SK-N-SH (cell line): ENCODE measurements at regions not wholly inside any gene's neighbourhood (a gene's known extent, or its start where the extent isn't known, plus 50 kb on each side); places are given as distances from the start of the nearest gene placed in this dataset.

Experiments used
- CTCF ChIA-PET: fragments of 300-600, 350-600 bp; formaldehyde crosslinking; extraction: SDS; loops from one replicate; lab custom pipeline; 2021; lab: Yijun Ruan, JAX
- POLR2A ChIA-PET: fragments of 350-600 bp; sonication (Branson Sonifier 250); formaldehyde crosslinking; extraction: SDS; loops from one replicate; lab custom pipeline; 2020; ENCODE audit warnings: antibody characterized with exemption, inconsistent platforms; lab: Yijun Ruan, JAX
- DNase-seq: peaks from one replicate; pipeline ENCODE4 v3.0.0; 2012
- H2AFZ ChIP-seq: fragments of 200-600 bp; sonication (generic); 2 replicates; pipeline ENCODE4 v1.8.1; 2016; ENCODE audit warnings: antibody characterized with exemption, mild to moderate bottlenecking, low read depth
- H3F3A ChIP-seq: fragments of 200-600 bp; sonication (generic); replicated peaks from 2 replicates; pipeline ENCODE3; 2016; ENCODE audit warnings: antibody characterized with exemption, mild to moderate bottlenecking; ENCODE audit not compliant: insufficient read depth
- H3K27ac ChIP-seq, 2 experiments: fragments of 200-500 bp in 1 of 2; fragments of 200-600 bp in 1 of 2; sonication (Bioruptor generic) in 1 of 2; sonication (generic), shearing (Covaris generic) in 1 of 2; 2 replicates each; pipeline versions ENCODE4 v1.5.1 to v1.6.1; 2014 to 2016; ENCODE audit warnings: low read depth in 2 of 2, inconsistent platforms in 1 of 2, low read length in 1 of 2, mild to moderate bottlenecking in 1 of 2, mixed read lengths in 1 of 2
- H3K27me3 ChIP-seq: fragments of 200-600 bp; sonication (generic), shearing (Covaris generic); 2 replicates; pipeline ENCODE4 v1.6.1; 2016; ENCODE audit warnings: mixed run types; ENCODE audit not compliant: insufficient read depth
- H3K36me3 ChIP-seq, 2 experiments: fragments of 200-500 bp in 1 of 2; fragments of 200-600 bp in 1 of 2; sonication (Bioruptor generic) in 1 of 2; sonication (generic) in 1 of 2; replicated peaks in 1 of 2; 2 replicates each; pipeline versions ENCODE3 to v1.5.1; 2014 to 2016; ENCODE audit warnings: low read length in 1 of 2, mild to moderate bottlenecking in 1 of 2; ENCODE audit not compliant: insufficient read depth in 2 of 2, control insufficient read depth in 1 of 2
- H3K4me1 ChIP-seq, 2 experiments: fragments of 200-500 bp in 1 of 2; fragments of 200-600 bp in 1 of 2; sonication (Bioruptor generic) in 1 of 2; sonication (generic), shearing (Covaris generic) in 1 of 2; 2 replicates each; pipeline versions ENCODE4 v1.5.1 to v1.6.1; 2014 to 2016; ENCODE audit warnings: low read depth in 1 of 2, low read length in 1 of 2, mixed run types in 1 of 2; ENCODE audit not compliant: insufficient read depth in 2 of 2, control insufficient read depth in 1 of 2
- H3K4me2 ChIP-seq: fragments of 200-600 bp; sonication (generic), shearing (Covaris generic); 2 replicates; pipeline ENCODE4 v1.6.1; 2017; ENCODE audit warnings: mixed run types
- H3K4me3 ChIP-seq, 2 experiments: fragments of 200-500 bp in 1 of 2; fragments of 200-600 bp in 1 of 2; sonication (Bioruptor generic) in 1 of 2; sonication (generic), shearing (Covaris generic) in 1 of 2; 2 replicates each; pipeline versions ENCODE4 v1.5.1 to v1.8.1; 2014 to 2016; ENCODE audit warnings: low read depth in 2 of 2, inconsistent platforms in 1 of 2, low read length in 1 of 2, mild to moderate bottlenecking in 1 of 2, mixed read lengths in 1 of 2, moderate library complexity in 1 of 2
- H3K79me2 ChIP-seq: fragments of 200-600 bp; sonication (generic); 2 replicates; pipeline ENCODE4 v1.8.1; 2017; ENCODE audit warnings: mild to moderate bottlenecking; ENCODE audit not compliant: insufficient read depth
- H3K9ac ChIP-seq: fragments of 200-600 bp; sonication (generic); 2 replicates; pipeline ENCODE4 v1.6.1; 2017; ENCODE audit warnings: mixed run types
- H3K9me2 ChIP-seq: fragments of 200-600 bp; sonication (generic); 2 replicates; pipeline ENCODE4 v1.6.1; 2017; ENCODE audit warnings: mixed run types
- H3K9me3 ChIP-seq: fragments of 200-600 bp; sonication (generic); 2 replicates; pipeline ENCODE4 v1.6.1; 2017; ENCODE audit warnings: mixed run types, mild to moderate bottlenecking, moderate library complexity
- H4K20me1 ChIP-seq: fragments of 200-600 bp; sonication (generic); 2 replicates; pipeline ENCODE4 v1.6.1; 2017; ENCODE audit warnings: mild to moderate bottlenecking, mixed run types; ENCODE audit not compliant: insufficient read depth
- CHD2 ChIP-seq: fragments of 150-350 bp; IDR thresholded peaks from 2 replicates; pipeline ENCODE4 v1.6.1; 2018; ENCODE audit warnings: low read length; ENCODE audit not compliant: partially characterized antibody
- FOSL2 ChIP-seq: IDR thresholded peaks from 2 replicates; pipeline ENCODE4 v1.4.0; 2012; ENCODE audit warnings: low read depth, mild to moderate bottlenecking, moderate library complexity, borderline replicate concordance
- FOXJ3 ChIP-seq: sonication (generic); formaldehyde crosslinking; IDR thresholded peaks from 2 replicates; pipeline ENCODE4 v1.5.1; 2020; ENCODE audit warnings: mild to moderate bottlenecking, missing genetic modification reagents
- FOXM1 ChIP-seq: IDR thresholded peaks from 2 replicates; pipeline ENCODE4 v1.4.0; 2012; ENCODE audit warnings: low read depth, mild to moderate bottlenecking
- JUND ChIP-seq: IDR thresholded peaks from 2 replicates; pipeline ENCODE4 v1.4.0; 2012
- MEF2A ChIP-seq: IDR thresholded peaks from 2 replicates; pipeline ENCODE4 v1.4.0; 2012; ENCODE audit warnings: low read depth, borderline replicate concordance
- MXI1 ChIP-seq: IDR thresholded peaks from 2 replicates; pipeline ENCODE4 v1.6.1; 2012; ENCODE audit warnings: mild to moderate bottlenecking, low read depth, low read length, improper control_type of control experiment
- NFIC ChIP-seq: IDR thresholded peaks from 2 replicates; pipeline ENCODE4 v1.4.0; 2012; ENCODE audit warnings: borderline replicate concordance
- POLR2AphosphoS5 ChIP-seq: IDR thresholded peaks from 2 replicates; pipeline ENCODE4 v1.6.1; 2012; ENCODE audit warnings: low read depth, low read length
- RAD21 ChIP-seq: IDR thresholded peaks from 2 replicates; pipeline ENCODE4 v1.6.1; 2012; ENCODE audit warnings: mild to moderate bottlenecking, low read length
- RCOR1 ChIP-seq: fragments of 150-350 bp; IDR thresholded peaks from 2 replicates; pipeline ENCODE4 v1.6.1; 2017; ENCODE audit warnings: antibody characterized with exemption, low read length
- RFX5 ChIP-seq: IDR thresholded peaks from 2 replicates; pipeline ENCODE4 v1.6.1; 2012; ENCODE audit warnings: mild to moderate bottlenecking, improper control_type of control experiment, low read length
- RXRA ChIP-seq: IDR thresholded peaks from 2 replicates; pipeline ENCODE4 v1.4.0; 2012; ENCODE audit warnings: low read depth, mild to moderate bottlenecking, borderline replicate concordance
- SMC3 ChIP-seq: IDR thresholded peaks from 2 replicates; pipeline ENCODE4 v1.6.1; 2012; ENCODE audit warnings: low read depth, low read length, improper control_type of control experiment
- YY1 ChIP-seq: IDR thresholded peaks from 2 replicates; pipeline ENCODE4 v1.4.0; 2012; ENCODE audit warnings: low read depth, mild to moderate bottlenecking
- WGBS: methylation state at CpG from one replicate; pipeline ENCODE4 v1.1.6; 2017; ENCODE audit warnings: low lambda C conversion rate; 5-methylcytosine and 5-hydroxymethylcytosine counted together
- TF ChIP-seq, protein P1 (sequence below): fragments of 200-600 bp; sonication (generic); IDR thresholded peaks from 2 replicates; pipeline ENCODE4 v1.6.1; 2017; ENCODE audit warnings: antibody characterized with exemption, mild to moderate bottlenecking, moderate library complexity
- TF ChIP-seq, protein P2 (sequence below): IDR thresholded peaks from 2 replicates; pipeline ENCODE4 v1.4.0; 2012; ENCODE audit warnings: low read depth, borderline replicate concordance
- TF ChIP-seq, protein P3 (sequence below): IDR thresholded peaks from 2 replicates; pipeline ENCODE4 v1.6.1; 2012; ENCODE audit warnings: mild to moderate bottlenecking, low read depth, low read length, moderate library complexity
- TF ChIP-seq, protein P4 (sequence below): IDR thresholded peaks from 2 replicates; pipeline ENCODE4; 2012
- TF ChIP-seq, protein P5 (sequence below): fragments of 150-350 bp; IDR thresholded peaks from 2 replicates; pipeline ENCODE4 v1.6.1; 2016; ENCODE audit warnings: mild to moderate bottlenecking, low read depth, low read length

DNA sequence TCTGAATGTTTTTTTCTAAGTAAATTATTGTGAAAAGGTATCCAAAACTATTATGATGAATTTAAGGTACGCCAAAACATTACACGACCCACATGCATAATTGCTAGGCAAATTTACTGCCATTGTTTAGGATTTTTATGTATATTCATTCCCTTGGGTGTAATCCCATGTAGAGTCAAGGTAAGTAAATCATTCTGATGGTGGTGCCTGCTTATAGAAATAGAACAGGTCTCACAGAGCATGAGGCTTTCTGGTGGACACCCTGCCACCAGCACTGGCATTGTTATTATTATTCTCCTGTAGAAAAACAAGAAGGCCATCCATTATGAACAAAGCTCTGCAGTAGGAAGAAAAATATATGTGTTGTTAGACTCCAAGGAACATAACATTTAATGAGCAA, 111.7 kb upstream of the ZNF804B start:
- Histone ChIP-seq H3K36me3 (no peaks in the 10 kb centered on the region), H3F3A (no peaks in the 10 kb centered on the region), H3K4me3 (no peak overlapping the region), H3K9me2 (no peaks in the 10 kb centered on the region), H2AFZ (no peak overlapping the region), H3K4me1 (no peaks in the 10 kb centered on the region), H3K9ac (no peak overlapping the region), H4K20me1 (no peaks in the 10 kb centered on the region), H3K27me3 (no peaks in the 10 kb centered on the region), H3K4me2 (no peak overlapping the region), H3K9me3 (no peaks in the 10 kb centered on the region), H3K79me2 (no peaks in the 10 kb centered on the region), H3K27ac (no peak overlapping the region)
- TF ChIP-seq JUND (no peak), NFIC (no peak), SMC3 (no peak)
- WGBS = 15% methylated on average over 2 of the region's 2 CpGs
- POLR2A ChIA-PET = no interaction called here
- no peak for DNase-seq
- CTCF ChIA-PET = no interaction called here

DNA sequence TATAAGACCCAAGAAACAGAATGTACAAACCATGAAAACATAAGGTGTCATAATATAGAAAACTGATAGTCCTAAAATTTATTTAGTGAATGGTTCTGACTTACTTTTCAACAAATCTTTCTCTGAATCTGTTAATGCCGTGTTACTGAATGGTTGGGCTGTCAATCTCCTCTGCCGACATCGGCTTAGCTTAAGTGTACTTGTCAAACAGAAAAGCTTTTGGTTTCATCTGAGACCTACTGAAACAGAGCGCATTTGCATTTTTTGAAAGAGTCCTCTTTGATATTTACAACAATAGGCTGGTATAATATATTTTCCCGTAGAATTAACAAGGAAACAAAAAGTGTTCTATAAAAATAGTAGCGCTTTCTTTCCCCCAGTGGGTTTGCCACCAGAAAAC, 120.9 kb upstream of the ZNF804B start:
- ChIA-PET POLR2A (no interaction called here), CTCF (interaction anchor here (1.5 kb wide), 1 partner anchor 27 kb away, joined by 3 read pairs; no protein-coding TSS in a partner anchor)
- Histone ChIP-seq H3K27ac (no peak overlapping the region), H3K36me3 (no peaks in the 10 kb centered on the region), H3K4me3 (no peak overlapping the region), H3K9me3 (no peaks in the 10 kb centered on the region), H3K4me1 (no peaks in the 10 kb centered on the region), H4K20me1 (no peaks in the 10 kb centered on the region), H3K9me2 (no peaks in the 10 kb centered on the region; the same call in 1 of the 2 replicates), H3K4me2 (no peak overlapping the region), H3K79me2 (no peaks in the 10 kb centered on the region), H3K27me3 (no peaks in the 10 kb centered on the region), H3F3A (no peaks in the 10 kb centered on the region), H2AFZ (no peak overlapping the region), H3K9ac (no peak overlapping the region)
- TF ChIP-seq RCOR1 = no peak
- TF ChIP-seq FOXM1 = no peak
- TF ChIP-seq, protein P1, sequence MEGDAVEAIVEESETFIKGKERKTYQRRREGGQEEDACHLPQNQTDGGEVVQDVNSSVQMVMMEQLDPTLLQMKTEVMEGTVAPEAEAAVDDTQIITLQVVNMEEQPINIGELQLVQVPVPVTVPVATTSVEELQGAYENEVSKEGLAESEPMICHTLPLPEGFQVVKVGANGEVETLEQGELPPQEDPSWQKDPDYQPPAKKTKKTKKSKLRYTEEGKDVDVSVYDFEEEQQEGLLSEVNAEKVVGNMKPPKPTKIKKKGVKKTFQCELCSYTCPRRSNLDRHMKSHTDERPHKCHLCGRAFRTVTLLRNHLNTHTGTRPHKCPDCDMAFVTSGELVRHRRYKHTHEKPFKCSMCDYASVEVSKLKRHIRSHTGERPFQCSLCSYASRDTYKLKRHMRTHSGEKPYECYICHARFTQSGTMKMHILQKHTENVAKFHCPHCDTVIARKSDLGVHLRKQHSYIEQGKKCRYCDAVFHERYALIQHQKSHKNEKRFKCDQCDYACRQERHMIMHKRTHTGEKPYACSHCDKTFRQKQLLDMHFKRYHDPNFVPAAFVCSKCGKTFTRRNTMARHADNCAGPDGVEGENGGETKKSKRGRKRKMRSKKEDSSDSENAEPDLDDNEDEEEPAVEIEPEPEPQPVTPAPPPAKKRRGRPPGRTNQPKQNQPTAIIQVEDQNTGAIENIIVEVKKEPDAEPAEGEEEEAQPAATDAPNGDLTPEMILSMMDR = no peak
- TF ChIP-seq, protein P2, sequence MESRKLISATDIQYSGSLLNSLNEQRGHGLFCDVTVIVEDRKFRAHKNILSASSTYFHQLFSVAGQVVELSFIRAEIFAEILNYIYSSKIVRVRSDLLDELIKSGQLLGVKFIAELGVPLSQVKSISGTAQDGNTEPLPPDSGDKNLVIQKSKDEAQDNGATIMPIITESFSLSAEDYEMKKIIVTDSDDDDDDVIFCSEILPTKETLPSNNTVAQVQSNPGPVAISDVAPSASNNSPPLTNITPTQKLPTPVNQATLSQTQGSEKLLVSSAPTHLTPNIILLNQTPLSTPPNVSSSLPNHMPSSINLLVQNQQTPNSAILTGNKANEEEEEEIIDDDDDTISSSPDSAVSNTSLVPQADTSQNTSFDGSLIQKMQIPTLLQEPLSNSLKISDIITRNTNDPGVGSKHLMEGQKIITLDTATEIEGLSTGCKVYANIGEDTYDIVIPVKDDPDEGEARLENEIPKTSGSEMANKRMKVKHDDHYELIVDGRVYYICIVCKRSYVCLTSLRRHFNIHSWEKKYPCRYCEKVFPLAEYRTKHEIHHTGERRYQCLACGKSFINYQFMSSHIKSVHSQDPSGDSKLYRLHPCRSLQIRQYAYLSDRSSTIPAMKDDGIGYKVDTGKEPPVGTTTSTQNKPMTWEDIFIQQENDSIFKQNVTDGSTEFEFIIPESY = no peak
- TF ChIP-seq CHD2 = no peak
- no peak for TF ChIP-seq RXRA
- no peak for TF ChIP-seq YY1
- TF ChIP-seq, protein P3, sequence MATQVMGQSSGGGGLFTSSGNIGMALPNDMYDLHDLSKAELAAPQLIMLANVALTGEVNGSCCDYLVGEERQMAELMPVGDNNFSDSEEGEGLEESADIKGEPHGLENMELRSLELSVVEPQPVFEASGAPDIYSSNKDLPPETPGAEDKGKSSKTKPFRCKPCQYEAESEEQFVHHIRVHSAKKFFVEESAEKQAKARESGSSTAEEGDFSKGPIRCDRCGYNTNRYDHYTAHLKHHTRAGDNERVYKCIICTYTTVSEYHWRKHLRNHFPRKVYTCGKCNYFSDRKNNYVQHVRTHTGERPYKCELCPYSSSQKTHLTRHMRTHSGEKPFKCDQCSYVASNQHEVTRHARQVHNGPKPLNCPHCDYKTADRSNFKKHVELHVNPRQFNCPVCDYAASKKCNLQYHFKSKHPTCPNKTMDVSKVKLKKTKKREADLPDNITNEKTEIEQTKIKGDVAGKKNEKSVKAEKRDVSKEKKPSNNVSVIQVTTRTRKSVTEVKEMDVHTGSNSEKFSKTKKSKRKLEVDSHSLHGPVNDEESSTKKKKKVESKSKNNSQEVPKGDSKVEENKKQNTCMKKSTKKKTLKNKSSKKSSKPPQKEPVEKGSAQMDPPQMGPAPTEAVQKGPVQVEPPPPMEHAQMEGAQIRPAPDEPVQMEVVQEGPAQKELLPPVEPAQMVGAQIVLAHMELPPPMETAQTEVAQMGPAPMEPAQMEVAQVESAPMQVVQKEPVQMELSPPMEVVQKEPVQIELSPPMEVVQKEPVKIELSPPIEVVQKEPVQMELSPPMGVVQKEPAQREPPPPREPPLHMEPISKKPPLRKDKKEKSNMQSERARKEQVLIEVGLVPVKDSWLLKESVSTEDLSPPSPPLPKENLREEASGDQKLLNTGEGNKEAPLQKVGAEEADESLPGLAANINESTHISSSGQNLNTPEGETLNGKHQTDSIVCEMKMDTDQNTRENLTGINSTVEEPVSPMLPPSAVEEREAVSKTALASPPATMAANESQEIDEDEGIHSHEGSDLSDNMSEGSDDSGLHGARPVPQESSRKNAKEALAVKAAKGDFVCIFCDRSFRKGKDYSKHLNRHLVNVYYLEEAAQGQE = no peak
- TF ChIP-seq POLR2AphosphoS5 = no peak
- TF ChIP-seq NFIC = no peak
- no peak for TF ChIP-seq RFX5
- no peak for TF ChIP-seq MXI1
- no peak for TF ChIP-seq FOSL2
- no peak for TF ChIP-seq RAD21
- no peak for TF ChIP-seq FOXJ3
- TF ChIP-seq, protein P4, sequence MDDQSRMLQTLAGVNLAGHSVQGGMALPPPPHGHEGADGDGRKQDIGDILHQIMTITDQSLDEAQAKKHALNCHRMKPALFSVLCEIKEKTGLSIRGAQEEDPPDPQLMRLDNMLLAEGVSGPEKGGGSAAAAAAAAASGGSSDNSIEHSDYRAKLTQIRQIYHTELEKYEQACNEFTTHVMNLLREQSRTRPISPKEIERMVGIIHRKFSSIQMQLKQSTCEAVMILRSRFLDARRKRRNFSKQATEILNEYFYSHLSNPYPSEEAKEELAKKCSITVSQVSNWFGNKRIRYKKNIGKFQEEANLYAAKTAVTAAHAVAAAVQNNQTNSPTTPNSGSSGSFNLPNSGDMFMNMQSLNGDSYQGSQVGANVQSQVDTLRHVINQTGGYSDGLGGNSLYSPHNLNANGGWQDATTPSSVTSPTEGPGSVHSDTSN = no peak
- TF ChIP-seq, protein P5, sequence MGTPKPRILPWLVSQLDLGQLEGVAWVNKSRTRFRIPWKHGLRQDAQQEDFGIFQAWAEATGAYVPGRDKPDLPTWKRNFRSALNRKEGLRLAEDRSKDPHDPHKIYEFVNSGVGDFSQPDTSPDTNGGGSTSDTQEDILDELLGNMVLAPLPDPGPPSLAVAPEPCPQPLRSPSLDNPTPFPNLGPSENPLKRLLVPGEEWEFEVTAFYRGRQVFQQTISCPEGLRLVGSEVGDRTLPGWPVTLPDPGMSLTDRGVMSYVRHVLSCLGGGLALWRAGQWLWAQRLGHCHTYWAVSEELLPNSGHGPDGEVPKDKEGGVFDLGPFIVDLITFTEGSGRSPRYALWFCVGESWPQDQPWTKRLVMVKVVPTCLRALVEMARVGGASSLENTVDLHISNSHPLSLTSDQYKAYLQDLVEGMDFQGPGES = no peak
- no peak for TF ChIP-seq MEF2A
- TF ChIP-seq JUND = no peak
- WGBS = 34% methylated on average over 6 of the region's 6 CpGs
- DNase-seq = no peak
